GM12865 (cell line): ENCODE measurements at regions not wholly inside any gene's neighbourhood (a gene's known extent, or its start where the extent isn't known, plus 50 kb on each side); places are given as distances from the start of the nearest gene placed in this dataset.
"Not testable (repeated sequence)": the region's sequence is repeated elsewhere in the genome, so short reads cannot be mapped to it uniquely, and the experiment has no call there.

Experiments used
- DNase-seq: peaks from one replicate; pipeline ENCODE4 v3.0.0; 2010; ENCODE audit warnings: low read depth
- H3K4me3 ChIP-seq: 2 replicates; pipeline ENCODE4 v1.5.1; 2011; ENCODE audit warnings: mild to moderate bottlenecking, low read depth, low read length, control low read depth
- CTCF ChIP-seq: IDR thresholded peaks from 2 replicates; pipeline ENCODE4 v1.5.1; 2011; ENCODE audit warnings: low read length, control low read depth, low read depth, inconsistent platforms; ENCODE audit not compliant: insufficient read depth; ENCODE audit errors: missing control alignments

- not testable (repeated sequence) for DNase-seq, H3K4me3 ChIP-seq
Measured at GRCh38 chr15:20296261-20296660, 245.3 kb downstream of the GOLGA6L6 start.

GRCh38 chr15:20295238-20295811, 246.3 kb downstream of the GOLGA6L6 start:
- no peak for DNase-seq
- no peak overlapping the region for H3K4me3 ChIP-seq

GRCh38 chr15:20294651-20295237, 246.9 kb downstream of the GOLGA6L6 start:
- H3K4me3 ChIP-seq = no peak overlapping the region
- TF ChIP-seq CTCF = no peak
- no peak for DNase-seq

More at GRCh38 chr15:20295238-20295811, 246.3 kb downstream of the GOLGA6L6 start:
- no peak for TF ChIP-seq CTCF

- H3K4me3 ChIP-seq, DNase-seq: not testable (repeated sequence)
Measured at GRCh38 chr15:20292422-20293005, 249.1 kb downstream of the GOLGA6L6 start.

GRCh38 chr15:20291616-20292015, 250.0 kb downstream of the GOLGA6L6 start:
- not testable (repeated sequence) for DNase-seq, H3K4me3 ChIP-seq

GRCh38 chr15:20290606-20291005, 251.0 kb downstream of the GOLGA6L6 start:
- DNase-seq, H3K4me3 ChIP-seq: not testable (repeated sequence)

- not testable (repeated sequence) for H3K4me3 ChIP-seq, DNase-seq
Measured at GRCh38 chr15:20289538-20290103, 252.0 kb downstream of the GOLGA6L6 start.

- not testable (repeated sequence) for DNase-seq, H3K4me3 ChIP-seq
Measured at GRCh38 chr15:20288800-20289537, 252.6 kb downstream of the GOLGA6L6 start.

- not testable (repeated sequence) for H3K4me3 ChIP-seq, DNase-seq
Measured at GRCh38 chr15:20286559-20286958, 255.0 kb downstream of the GOLGA6L6 start.

- DNase-seq, H3K4me3 ChIP-seq: not testable (repeated sequence)
Measured at GRCh38 chr15:20285696-20286300, 255.8 kb downstream of the GOLGA6L6 start.

GRCh38 chr15:20284891-20285535, 256.6 kb downstream of the GOLGA6L6 start:
- not testable (repeated sequence) for H3K4me3 ChIP-seq, DNase-seq

- H3K4me3 ChIP-seq, DNase-seq: not testable (repeated sequence)
Measured at GRCh38 chr15:20283651-20284050, 257.9 kb downstream of the GOLGA6L6 start.

- not testable (repeated sequence) for H3K4me3 ChIP-seq, DNase-seq
Measured at GRCh38 chr15:20282491-20282943, 259.1 kb downstream of the GOLGA6L6 start.

GRCh38 chr15:20281567-20282275, 259.9 kb downstream of the GOLGA6L6 start:
- H3K4me3 ChIP-seq, DNase-seq: not testable (repeated sequence)
